ENCODE measurements at regions not wholly inside any gene's neighbourhood (a gene's known extent, or its start where the extent isn't known, plus 50 kb on each side); places are given as distances from the start of the nearest gene placed in this dataset.
"Not testable (repeated sequence)": the region's sequence is repeated elsewhere in the genome, so short reads cannot be mapped to it uniquely, and the experiment has no call there.

DNA sequence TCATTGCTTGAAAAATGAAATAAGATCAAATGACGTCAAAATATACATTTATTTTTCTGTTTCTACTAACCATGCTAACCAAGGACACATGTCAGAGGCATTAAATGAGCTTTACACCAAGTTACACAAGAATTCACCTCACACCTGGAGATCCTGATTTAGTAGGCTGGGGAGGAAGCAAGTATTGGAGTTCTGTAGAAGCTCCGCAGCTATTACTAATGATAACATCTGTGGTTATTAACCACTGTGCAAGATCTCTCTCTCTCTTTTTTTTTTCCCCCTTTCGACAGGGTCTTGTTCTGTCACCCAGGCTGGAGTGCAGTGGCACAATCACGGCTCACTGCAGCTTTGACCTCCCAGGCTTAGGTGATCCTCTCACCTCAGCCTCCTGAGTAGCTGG lies 104.0 kb downstream of the ZNF22 start:
- TF ChIP-seq POLR2A (IDR thresholded peaks at IDR 0.05): no peak
- TF ChIP-seq, protein P1, sequence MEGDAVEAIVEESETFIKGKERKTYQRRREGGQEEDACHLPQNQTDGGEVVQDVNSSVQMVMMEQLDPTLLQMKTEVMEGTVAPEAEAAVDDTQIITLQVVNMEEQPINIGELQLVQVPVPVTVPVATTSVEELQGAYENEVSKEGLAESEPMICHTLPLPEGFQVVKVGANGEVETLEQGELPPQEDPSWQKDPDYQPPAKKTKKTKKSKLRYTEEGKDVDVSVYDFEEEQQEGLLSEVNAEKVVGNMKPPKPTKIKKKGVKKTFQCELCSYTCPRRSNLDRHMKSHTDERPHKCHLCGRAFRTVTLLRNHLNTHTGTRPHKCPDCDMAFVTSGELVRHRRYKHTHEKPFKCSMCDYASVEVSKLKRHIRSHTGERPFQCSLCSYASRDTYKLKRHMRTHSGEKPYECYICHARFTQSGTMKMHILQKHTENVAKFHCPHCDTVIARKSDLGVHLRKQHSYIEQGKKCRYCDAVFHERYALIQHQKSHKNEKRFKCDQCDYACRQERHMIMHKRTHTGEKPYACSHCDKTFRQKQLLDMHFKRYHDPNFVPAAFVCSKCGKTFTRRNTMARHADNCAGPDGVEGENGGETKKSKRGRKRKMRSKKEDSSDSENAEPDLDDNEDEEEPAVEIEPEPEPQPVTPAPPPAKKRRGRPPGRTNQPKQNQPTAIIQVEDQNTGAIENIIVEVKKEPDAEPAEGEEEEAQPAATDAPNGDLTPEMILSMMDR (IDR thresholded peaks at IDR 0.05): no peak
- H3K9me3 ChIP-seq (replicated peaks in 1 of 3): no peaks in the 10 kb centered on the region
- no peak overlapping the region for H3K27ac ChIP-seq
- no peaks in the 10 kb centered on the region for H3K36me3 ChIP-seq (replicated peaks in 1 of 2)
- H3K4me1 ChIP-seq (replicated peaks in 1 of 2): no peaks in the 10 kb centered on the region
- no peaks in the 10 kb centered on the region for H3K27me3 ChIP-seq
- H3K4me3 ChIP-seq: no peak overlapping the region
- intact Hi-C loops (cut with DNase I): no loop called here
- WGBS, 4 donors: 44 to 71% (median 66%) methylated on average over 4 of the region's 4 CpGs
- no peak for DNase-seq

DNA sequence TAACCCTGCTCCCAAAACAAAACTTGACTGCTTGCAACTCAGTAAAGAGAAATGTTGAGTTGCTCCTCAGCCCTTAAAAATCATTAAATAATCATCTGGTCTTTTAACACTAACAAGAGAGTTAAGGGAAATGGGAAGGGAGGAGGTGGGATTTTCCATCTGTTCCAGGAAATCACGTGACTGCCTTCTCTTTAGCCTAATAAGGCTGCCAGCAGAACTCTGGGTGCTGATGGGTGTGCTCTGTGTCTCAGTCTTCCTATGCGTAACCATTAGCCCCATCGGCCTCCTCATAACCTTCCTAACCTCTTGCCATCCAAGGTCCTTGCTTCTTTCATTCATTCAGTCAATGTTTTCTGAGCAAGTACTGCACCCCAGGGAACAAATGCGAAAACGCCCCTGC lies 104.6 kb downstream of the ZNF22 start:
- H3K4me1 ChIP-seq (replicated peaks in 1 of 2); H3K27ac ChIP-seq; intact Hi-C loops (cut with DNase I); DNase-seq; H3K27me3 ChIP-seq; H3K4me3 ChIP-seq; H3K36me3 ChIP-seq (replicated peaks in 1 of 2); H3K9me3 ChIP-seq (replicated peaks in 1 of 3): not testable (repeated sequence)
- 35 to 64% (median 54%) methylated on average over 5 of the region's 5 CpGs for WGBS, 4 donors

DNA sequence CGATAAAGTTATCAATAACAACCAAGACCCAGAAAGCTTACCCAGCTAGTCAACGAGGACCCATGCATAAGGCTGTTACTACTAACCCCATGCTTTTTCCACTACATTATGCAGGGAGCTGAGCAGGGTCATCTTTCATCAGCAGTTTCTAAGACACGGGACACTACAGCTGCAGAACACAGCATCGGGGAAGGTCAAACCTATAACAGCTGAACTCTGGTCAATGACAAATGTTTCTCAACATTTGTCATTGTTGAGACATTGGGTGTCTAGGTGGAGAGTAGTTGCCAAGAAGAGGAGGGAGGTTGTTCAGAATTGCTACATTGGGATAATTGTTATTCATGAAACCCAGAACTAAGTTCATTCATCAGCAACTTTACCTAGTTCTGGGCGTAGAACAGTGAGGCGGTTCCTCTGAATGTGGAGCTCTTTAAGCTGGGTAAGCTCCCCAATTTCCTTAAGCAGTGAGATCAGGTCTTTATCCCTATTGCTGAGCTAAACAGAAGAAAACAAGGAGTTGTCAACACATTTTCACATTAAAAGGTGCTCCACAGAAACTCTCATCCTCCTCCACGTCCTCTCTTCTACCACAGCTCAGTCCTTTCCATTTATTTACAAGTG lies 105.6 kb downstream of the ZNF22 start:
- Histone ChIP-seq H3K27me3 (peaks cover 3% of the 10 kb centered on the region), H3K9me3 (replicated peaks in 1 of 3) (no peaks in the 10 kb centered on the region), H3K27ac (no peak overlapping the region), H3K4me1 (replicated peaks in 1 of 2) (no peaks in the 10 kb centered on the region), H3K4me3 (no peak overlapping the region), H3K36me3 (replicated peaks in 1 of 2) (no peaks in the 10 kb centered on the region)
- TF ChIP-seq, protein P1 (IDR thresholded peaks at IDR 0.05): no peak
- TF ChIP-seq POLR2A (IDR thresholded peaks at IDR 0.05): no peak
- 51 to 63% (median 59%) methylated on average over 6 to 7 of the region's 7 CpGs for WGBS, 4 donors
- intact Hi-C loops (cut with DNase I): no loop called here
- no peak for DNase-seq

DNA sequence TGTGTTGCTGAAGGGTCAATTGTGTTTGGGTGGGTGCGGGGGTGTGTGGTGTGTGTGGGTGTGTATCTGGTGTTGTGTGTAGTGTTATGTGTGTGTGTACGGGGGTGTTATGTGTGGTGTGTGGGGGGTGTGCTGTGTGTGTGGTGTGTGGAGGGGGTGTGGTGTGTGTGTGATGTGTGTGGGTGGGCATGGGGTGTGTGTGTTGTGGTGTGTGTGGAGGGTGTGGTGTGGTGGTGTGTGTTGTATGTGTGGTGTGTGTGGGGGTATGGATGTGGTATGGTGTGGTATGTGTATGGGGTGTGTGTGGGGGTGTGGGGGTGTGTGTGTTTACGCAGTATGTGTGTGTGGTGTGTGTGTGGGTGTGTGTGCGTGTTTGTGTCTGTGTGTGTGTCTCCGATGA lies 110.8 kb downstream of the ZNF22 start:
- intact Hi-C loops (cut with DNase I): no loop called here
- Histone ChIP-seq H3K36me3 (replicated peaks in 1 of 2) (no peaks in the 10 kb centered on the region), H3K4me3 (no peak overlapping the region), H3K27me3 (peaks cover 3% of the 10 kb centered on the region), H3K4me1 (replicated peaks in 1 of 2) (no peaks in the 10 kb centered on the region), H3K27ac (no peak overlapping the region), H3K9me3 (replicated peaks in 1 of 3) (no peaks in the 10 kb centered on the region)
- DNase-seq: no peak
- no peak for TF ChIP-seq POLR2A (IDR thresholded peaks at IDR 0.05)
- TF ChIP-seq, protein P1 (IDR thresholded peaks at IDR 0.05): no peak
- WGBS, 4 donors: 90 to 91% (median 90%) methylated on average over 5 of the region's 5 CpGs

DNA sequence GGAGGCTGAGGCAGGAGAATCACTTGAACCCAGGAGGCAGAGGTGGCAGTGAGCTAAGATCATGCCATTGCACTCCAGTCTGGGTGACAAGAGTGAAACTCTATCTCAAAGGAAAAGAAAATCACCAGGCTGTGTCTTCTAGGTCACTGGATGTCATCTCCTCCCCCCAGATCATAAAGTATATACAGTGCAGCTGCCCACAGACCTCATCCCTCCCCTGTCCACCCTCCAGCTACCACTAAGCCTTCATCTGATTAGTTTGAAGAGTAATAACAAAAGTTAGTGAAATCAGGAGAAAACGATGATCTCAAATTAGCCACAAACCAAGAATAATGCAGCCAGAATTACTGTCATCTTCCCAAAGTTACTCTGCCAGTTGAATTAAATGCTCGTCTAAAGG lies 117.2 kb downstream of the ZNF22 start:
- H3K27ac ChIP-seq; intact Hi-C loops (cut with DNase I); H3K4me3 ChIP-seq; DNase-seq; H3K4me1 ChIP-seq (replicated peaks in 1 of 2); H3K36me3 ChIP-seq (replicated peaks in 1 of 2); H3K9me3 ChIP-seq (replicated peaks in 1 of 3); H3K27me3 ChIP-seq: not testable (repeated sequence)
- 61 to 78% (median 72%) methylated on average over 2 of the region's 2 CpGs for WGBS, 4 donors
